HG03025 (cell line): ENCODE measurements at regions not wholly inside any gene's neighbourhood (a gene's known extent, or its start where the extent isn't known, plus 50 kb on each side); places are given as distances from the start of the nearest gene placed in this dataset.
"Not testable (repeated sequence)": the region's sequence is repeated elsewhere in the genome, so short reads cannot be mapped to it uniquely, and the experiment has no call there.

ENCODE experiments used
- ATAC-seq: cut with Tn5 transposase; IDR thresholded peaks from one replicate; pipeline ENCODE4 v1.9.1; 2021; ENCODE audit warnings: mild to moderate bottlenecking, moderate library complexity; ENCODE audit not compliant: unreplicated experiment, low FRiP score

DNA sequence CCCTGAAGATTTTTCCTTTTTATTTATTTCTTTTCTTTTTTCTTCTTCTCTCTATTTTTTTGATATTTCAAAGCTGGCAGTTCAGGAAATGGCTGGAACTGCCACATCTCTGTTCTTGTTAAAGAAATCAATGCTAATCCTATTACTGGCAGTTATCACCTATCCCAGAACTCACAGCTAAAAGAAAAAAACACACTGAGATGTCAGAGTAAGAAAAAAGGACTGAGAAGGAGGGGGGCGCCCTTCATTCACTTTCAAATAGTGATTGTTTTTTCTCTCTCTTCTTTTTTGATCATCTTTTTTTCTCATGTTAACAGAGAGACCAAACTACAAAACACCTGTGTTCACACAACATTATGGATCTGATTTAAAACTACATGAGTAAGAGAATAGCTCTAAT lies 337.1 kb downstream of the IL20RB start:
- no peak for ATAC-seq

DNA sequence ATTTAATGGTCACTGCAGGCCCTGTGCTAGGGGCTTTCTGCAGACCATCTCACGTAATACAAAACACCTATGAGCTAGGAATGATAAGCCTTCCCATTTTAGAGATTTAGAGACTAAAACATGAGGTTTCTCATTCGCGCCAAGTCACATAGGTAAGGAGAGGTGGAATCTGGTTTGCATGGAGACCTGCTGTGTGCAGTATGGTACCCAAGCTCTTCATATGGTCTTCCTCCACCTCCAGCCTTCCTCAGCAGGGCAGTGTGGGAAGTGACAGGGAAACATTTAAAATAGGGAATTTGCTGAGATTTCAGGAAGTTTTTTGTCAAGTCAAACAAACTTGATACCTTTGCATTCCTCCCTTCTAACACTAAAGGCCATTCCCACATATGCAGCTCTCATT lies 337.6 kb downstream of the IL20RB start:
- no peak for ATAC-seq

DNA sequence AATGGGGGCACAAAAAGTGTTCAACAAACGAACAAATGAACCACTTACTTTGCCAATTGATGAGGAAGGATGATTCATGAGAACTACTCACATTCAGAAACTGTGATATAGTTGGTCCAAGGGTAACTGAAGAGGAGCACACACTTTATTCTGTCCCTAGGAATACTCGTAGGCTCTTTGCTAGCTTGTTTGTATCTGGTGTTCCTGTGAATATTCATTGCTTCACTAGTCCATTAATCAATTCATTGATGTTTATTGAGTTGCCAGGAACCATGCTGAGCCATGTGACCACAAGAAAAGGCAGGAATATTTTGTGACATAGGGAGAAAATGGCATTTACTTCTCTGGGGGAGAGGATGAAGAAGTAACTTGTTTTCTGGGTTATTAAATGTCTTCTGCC lies 338.3 kb downstream of the IL20RB start:
- ATAC-seq: no peak

DNA sequence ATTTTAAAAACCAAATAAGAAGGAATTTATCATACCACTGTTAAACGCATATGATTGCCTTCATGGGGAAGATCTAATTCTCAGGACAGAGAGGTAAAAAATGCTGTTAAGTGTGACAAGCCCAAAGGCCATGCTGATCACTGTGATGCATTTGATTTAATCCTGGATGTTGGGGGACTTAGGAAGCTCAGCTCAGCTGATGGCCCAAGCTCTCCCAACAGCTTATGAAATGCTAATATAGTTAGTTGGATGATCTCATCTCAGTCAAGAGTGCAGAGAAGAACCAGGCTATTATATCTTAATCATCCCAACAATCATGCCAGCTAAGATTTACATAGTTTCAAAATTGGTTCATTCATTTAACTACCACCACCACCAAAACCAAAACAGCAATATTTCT lies 340.0 kb downstream of the IL20RB start:
- no peak for ATAC-seq

DNA sequence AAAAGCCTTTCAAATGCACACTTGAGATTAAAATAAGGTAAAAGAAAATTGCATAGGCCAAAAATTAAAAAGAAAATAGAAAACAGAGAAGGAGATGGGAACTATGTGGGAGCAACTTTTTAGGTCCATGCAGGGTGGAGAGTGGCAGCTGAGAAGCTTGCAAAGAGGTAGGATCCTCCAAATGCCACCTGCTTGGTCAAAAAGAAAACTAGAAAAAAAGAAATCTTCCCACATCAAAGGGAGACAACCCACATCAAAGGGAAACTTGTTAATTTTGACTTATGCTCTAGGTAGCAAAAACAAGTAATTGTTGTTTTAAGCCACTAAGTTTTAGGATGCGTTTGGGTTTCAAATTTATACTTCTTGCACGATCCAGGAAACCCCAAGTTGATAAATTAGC lies 342.9 kb downstream of the IL20RB start:
- no peak for ATAC-seq

DNA sequence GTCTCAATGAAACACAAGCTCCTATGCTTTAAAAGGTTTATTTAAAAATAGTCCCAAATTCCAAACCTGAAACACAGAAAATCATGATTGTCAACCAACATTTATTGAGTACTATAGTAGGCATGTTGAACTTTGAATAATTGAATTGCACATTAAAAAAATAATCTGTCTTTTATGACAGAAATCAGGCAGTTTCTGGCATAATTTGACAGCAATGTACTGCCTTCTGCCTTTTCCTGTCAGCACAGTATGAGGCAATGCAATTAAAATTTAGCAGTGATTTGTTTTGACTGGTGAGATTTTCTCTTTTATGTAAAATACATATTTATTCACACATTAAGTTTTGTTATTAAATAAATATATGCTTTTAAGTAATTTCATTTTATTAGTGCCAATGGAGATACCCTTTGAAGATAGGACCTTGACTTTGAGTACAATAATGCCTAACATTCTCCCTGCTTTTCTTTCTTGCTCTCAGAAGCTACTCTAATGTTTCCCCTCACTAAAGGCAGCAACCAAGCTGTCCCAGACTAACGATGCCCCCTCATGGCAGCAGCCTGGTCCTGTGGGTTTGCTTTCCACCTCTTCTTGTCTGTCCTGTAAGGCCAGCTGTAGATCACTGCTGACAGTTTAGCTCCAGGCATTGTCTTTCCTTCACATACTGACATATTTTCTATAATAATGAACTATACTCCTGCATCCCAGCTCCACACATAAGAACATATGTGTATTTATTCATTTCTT lies 346.7 kb downstream of the IL20RB start:
- ATAC-seq: no peak

DNA sequence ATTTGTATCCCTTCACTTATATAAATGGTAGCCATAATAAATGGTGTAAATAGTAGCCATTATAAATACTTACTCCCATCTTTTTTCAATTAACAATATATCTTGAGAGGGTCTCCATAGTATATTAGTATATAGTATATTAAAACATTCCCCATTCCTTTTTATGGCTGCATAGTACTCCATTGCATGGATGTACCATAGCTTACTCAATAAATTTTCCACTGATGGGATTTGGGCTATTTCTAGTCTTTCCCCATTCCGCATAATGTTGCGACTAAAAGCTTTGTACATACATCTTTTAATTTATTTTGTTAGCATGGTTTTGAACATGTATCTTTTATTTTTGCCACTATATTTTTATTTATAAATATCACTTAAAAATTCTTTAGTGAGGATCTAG lies 366.3 kb downstream of the IL20RB start:
- no peak for ATAC-seq

DNA sequence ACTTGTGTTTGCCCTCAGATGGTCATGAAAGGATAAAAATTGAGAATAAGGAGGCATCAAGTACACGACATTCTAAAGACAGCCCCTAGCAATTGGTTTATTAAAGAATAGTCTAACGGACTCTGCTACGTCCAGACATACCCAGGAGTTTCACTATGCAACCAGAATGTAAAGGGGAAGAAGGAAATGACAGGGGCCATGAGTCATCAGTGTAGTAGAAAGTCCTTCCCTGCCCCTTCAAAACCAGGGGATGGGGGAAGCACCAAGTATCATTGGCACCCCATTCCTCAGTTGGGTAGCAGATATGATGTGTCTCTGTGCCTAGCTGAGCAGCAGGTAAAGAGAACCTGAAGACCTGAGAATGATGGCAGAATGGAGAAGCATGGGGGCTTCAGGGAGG lies 367.4 kb downstream of the IL20RB start:
- ATAC-seq: no peak

DNA sequence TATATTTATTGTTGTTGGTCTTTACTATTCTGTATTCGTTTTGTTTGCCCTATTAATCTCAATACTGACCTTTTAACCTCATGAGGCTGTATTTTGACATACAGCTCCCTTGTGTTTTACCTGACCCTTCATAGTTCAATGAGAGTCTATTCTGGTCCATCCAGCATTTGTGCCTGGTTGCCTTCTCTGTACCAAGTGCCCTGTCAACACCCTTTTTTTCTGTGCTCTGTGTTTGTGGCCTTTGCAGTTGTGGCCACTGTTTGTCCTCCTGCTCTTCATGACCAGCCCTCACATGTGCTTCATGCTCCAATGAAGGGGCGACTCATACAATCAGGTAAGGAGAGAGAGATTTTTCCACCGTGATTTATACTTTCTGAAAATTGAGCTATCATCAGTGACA lies 368.2 kb downstream of the IL20RB start:
- ATAC-seq: no peak

DNA sequence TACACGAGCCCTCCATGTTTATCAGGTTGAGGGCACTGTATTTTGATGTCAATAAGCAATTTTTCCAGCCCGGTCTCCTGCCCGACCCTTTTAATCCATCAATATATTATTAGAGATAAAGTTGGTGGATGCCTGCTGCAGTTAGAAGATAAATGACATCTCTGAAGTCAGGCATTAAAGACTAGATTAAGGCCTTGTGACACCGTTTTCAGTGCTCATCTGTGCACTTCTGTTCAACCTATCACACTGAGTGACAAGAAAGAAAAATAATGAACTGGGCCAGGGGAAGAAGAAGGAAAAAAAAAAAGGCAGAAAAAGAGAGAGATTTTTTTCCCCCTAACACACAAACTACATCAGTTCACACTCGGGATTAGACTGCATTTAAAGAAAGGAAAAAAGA lies 371.8 kb downstream of the IL20RB start:
- no peak for ATAC-seq

DNA sequence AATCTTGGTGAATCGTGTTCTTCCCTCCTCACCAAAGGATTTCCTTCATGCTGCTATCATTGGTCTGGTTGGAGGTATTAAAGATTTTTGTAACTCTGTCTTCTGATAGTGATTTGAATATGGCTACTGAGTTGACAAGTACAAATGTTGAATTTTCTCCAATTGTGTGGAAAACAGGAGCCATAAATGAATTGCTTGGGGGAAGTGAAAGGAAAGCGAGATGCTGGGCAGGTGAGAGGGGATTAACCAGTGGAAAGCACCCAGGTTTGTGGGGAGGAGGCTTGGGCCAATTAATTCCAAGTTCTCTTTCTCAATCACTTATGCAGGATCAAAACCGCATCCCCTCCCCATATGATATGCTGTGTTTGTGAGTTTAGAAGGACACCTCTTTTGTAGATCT lies 372.5 kb downstream of the IL20RB start:
- ATAC-seq: no peak

DNA sequence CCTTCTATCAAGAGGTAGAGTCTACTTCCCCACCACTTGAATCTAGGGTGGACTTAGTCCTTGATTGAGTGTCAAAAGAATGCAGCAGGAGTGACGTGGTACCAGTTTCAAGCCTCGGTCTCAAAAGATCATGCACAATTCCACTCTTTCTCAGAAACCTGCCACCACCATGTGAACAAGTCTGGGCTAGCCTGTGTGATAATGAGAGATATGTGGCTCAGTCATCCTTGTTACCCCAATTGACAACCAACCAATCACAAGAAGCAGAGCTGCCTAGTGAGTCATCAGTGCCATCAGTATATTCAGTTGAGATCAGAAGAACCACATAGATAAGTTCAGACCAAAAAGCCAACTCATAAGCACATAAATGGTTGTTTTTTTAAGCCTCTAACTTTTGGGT lies 374.5 kb downstream of the IL20RB start:
- ATAC-seq: no peak

DNA sequence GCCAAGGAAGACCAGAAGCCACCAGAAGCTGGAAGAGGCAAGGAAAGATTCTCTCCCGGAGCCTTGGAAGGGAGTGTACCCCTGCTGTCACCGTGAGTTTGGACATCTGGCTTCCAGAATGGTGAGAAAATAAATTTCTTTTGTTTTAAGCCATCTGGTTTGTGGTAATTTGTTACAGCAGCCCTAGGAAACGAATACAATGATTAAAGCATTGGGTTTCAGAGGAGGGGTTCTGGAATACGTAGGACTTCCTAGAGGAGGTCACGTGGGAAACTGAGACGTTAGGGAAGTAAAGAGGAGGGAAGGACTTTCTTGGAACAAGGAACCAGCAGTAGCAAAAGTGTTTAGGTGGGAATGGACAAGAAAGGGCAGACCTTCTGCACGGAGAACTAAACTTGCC lies 377.7 kb downstream of the IL20RB start:
- no peak for ATAC-seq

DNA sequence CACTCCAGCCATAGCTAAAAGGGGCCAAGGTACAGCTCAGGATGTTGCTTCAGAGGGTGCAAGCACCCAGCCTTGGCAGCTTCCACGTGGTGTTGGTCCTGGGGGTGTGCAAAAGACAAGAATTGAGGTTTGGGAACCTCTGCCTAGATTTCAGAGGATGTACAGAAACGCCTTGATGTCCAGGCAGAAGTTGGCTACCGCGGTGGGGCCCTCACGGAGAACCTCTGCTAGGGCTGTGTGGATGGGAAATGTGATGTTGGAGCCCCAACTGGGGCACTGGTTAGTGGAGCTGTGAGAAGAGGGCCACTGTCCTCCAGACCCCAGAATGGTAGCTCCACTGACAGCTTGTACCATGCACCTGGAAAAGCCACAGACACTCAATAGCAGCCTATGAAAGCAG lies 380.6 kb downstream of the IL20RB start:
- not testable (repeated sequence) for ATAC-seq

DNA sequence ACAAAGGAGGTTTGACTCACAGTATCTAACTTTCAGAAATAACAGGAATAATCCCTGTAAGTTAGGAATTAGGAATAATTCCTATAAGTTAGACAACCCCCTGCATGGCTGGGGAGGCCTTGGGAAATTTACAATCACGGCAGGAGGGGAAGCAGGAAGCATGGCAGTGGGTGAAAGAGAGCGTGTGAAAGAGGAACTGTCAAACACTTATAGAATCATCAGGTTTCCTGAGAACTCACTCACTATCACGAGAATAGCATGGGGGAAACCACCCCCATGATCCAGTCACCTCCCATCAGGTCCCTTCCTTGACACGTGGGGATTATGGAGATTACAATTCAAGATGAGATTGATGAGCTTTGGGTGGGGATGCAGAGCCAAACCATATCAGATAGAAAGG lies 385.5 kb downstream of the IL20RB start:
- no peak for ATAC-seq

DNA sequence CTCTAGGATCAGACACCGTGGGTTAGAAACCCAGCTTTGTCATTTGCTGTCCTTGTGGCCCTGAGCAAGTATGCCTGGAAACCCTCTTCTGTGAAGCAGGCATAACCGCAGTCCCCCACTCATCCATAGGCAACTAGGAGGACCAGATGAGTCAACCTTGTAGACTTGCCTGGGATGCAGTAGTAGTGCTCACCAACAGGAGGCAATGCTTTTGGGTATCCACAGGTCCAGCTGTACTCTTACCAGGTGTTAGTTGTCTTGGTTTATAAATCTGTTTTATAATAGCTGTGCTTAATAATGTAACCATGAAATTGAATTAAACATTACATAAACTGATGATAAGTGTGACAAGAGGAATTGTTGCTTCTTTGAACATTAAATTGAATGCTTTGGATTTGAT lies 389.3 kb downstream of the IL20RB start:
- ATAC-seq: no peak

DNA sequence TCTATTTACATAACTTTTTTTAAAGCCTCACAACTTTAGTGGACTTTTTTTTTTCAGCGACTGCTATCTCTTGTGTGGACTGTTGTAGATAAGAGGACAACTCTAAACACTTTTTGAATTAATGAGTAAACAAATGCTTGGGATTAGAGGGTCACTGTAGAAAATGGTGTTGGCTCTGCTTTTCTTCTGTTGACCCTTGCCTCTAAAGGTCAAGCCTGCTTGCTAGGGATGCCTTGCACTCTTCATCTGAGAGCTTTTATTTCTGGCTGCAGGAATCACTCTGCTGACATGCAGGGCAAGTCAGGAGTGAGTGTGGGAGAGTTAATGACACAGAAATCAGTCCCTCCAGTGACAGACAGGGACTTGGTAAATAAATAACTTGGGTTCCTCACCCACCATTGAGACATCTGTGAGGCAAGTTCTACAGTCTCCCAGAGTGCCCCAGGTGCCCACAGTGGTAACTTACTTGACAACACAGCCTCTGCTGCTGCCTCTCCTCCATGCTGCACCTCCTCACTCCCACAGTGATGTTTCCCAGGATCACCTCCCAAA lies 390.1 kb downstream of the IL20RB start:
- ATAC-seq: no peak

DNA sequence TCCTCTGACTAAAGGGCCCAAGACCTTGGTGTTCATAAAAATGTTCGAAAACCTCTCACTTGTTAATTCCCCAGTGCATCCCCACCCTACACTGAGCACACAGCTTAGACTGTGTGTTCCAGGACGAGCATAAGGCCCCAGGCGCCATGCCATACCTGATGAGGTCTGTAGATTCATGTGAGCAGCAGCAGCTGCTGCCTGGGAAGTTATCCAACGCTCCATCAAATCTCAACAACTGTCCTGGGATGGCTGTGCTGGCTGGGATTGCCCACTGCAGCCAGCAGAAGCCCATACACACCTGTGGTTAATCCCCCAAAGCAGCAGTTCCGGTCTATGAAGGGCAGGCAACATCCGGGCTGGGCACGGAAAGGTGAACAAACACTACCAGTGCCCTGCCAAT lies 391.2 kb downstream of the IL20RB start:
- no peak for ATAC-seq

DNA sequence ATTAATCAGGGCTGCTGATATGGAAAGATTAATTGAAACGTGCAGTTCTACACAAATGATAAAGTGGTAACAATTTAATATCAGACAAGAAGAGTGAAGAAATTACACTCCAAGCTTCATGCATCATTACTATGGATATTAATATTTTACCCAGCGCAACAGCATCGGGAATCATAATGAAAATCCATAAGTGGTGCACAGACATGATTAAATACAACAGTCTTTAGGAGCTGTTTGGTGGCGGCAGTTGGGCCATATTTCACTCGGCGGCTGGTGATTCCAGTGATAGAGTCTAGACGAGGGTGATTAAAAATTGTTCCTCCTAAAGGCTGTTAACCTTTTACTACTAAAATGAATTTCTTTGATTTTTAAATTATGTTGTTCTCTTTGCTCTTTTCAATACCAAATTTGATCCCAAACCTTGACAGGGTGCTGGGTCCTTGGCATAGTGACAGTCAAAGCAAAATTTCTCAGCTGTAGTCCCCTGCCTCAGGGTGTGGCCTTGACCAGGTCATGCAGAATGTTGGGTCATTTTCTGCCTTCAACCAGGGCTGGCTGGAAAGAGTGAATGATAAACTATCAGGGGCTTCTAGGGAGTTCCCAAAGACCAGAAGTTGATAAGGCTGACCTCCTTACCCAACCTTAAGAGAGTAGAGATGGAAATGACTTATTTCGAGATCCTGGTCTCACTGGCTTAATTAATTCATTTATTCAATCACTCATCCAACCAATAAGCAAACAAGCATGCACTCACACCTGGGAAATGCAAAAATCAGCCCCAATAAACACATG lies 392.0 kb downstream of the IL20RB start:
- no peak for ATAC-seq

DNA sequence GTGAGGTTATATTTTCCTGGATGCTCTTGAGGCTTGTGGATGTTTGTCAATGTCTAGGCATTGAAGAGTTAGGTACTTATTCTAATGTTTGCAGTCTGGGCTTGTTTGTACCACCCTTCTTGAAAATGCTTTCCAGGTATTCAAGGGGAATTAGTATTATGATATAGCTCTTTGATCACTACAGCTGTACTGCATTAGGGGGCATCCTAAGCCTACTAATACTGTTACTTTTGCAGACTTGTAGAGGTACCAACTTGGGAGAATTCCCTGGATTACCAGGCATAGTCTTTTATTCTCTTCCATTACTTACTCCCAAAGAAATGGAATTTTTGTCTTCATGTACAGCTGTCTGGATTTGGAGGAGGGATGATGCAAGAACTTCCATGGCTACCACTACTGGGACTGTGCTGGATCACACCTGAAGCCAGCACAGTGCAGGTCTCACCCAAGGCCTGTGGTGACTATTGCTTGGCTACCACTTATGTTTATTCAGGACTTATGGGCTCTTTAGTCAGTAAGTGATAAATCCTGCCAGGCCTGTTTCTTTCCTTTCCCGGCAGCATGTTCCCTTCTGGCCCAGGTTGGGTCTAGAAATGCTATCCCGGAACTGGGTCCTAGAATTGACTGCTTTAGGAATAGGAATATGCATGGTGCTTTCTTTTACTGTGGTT lies 402.9 kb downstream of the IL20RB start:
- ATAC-seq: no peak

DNA sequence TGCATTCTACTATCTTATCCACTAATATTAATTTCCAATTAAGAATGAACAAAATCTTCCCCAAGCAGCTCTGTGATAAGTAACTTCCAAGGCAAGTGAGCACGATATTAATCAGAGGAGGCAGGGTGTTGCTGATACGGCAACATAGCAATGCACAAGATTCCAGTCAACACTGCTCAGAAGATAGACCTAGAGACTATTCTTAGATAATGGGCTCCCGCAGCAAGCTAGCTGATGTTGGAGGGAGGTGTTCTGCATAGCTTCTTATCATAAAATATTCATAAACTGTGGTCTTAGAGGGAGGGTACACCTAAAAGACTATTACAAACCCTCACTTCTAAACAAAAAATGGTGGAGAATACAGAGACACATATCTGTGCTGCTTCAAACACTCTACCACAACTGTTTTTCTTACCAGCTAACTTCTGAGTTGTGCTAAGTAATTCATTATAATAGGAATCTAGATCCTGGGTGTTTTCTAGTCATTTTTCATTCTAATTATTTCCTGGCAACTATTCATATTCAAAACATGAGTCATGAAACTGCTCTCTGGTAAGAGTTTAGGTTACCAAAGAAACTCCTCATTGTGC lies 382.0 kb upstream of the SOX14 start:
- ATAC-seq: no peak
